A549 (cell line): ENCODE measurements at regions not wholly inside any gene's neighbourhood (a gene's known extent, or its start where the extent isn't known, plus 50 kb on each side); places are given as distances from the start of the nearest gene placed in this dataset.

Experiments
- ATAC-seq, 2 experiments: fragments of 200-7000 bp in 1 of 2; fragments of >200 bp in 1 of 2; cut with Nextera tagmentation in 1 of 2; cut with Tn5 transposase in 1 of 2; 3 replicates each; pipeline versions ENCODE4 v1.8.0 to v1.9.1; 2018 to 2020; ENCODE audit warnings: mild to moderate bottlenecking in 1 of 2, moderate library complexity in 1 of 2
- CTCF ChIA-PET: fragments of 300-600 bp; sonication (Branson Sonifier 250); formaldehyde crosslinking; extraction: SDS; loops from one replicate; lab custom pipeline; 2021; ENCODE audit warnings: antibody characterized with exemption, inconsistent platforms; lab: Yijun Ruan, JAX
- POLR2A ChIA-PET: fragments of 350-600 bp; formaldehyde crosslinking; extraction: SDS; loops from one replicate; lab custom pipeline; 2021; ENCODE audit warnings: antibody characterized with exemption, inconsistent platforms; lab: Yijun Ruan, JAX
- DNase-seq, 2 experiments: peaks; one replicate each; pipeline versions ENCODE4 v3.0.0 to v3.0.0-alpha.2; 2011 to 2016; ENCODE audit warnings: low read depth in 1 of 2, low spot score in 1 of 2
- FAIRE-seq: peaks from 2 replicates; lab custom pipeline; 2011; peaks lifted over from hg19 to GRCh38; lab: Jason Lieb, UNC
- H3K27ac ChIP-seq, 2 experiments: fragments of >200 bp; sonication (Bioruptor Twin); formaldehyde crosslinking; 3 replicates each; pipeline ENCODE4 v1.5.1; 2016 to 2017
- H3K4me1 ChIP-seq: fragments of >200 bp; sonication (Bioruptor Twin); formaldehyde crosslinking; 3 replicates; pipeline ENCODE4 v1.6.1; 2016
- H3K4me2 ChIP-seq: fragments of >200 bp; sonication (Bioruptor Twin); formaldehyde crosslinking; 3 replicates; pipeline ENCODE4 v1.6.1; 2016
- H3K4me3 ChIP-seq: fragments of >200 bp; sonication (Bioruptor Twin); formaldehyde crosslinking; 3 replicates; pipeline ENCODE4 v1.5.1; 2016
- H3K9me3 ChIP-seq: fragments of >200 bp; sonication (Bioruptor Twin); formaldehyde crosslinking; 3 replicates; pipeline ENCODE4 v1.6.1; 2016
- BHLHE40 ChIP-seq: IDR thresholded peaks from 2 replicates; pipeline ENCODE4 v1.6.1; 2012; ENCODE audit warnings: low read depth, low read length, inconsistent platforms
- CBX8 ChIP-seq: fragments of 200-600 bp; sonication (generic); IDR thresholded peaks from 2 replicates; pipeline ENCODE4 v1.6.1; 2016
- FOXS1 ChIP-seq: fragments of 250-450 bp; sonication (Bioruptor Pico); IDR thresholded peaks from 2 replicates; pipeline ENCODE4 v1.5.0; 2020; ENCODE audit warnings: mild to moderate bottlenecking, moderate library complexity
- GATA3 ChIP-seq: IDR thresholded peaks from 2 replicates; pipeline ENCODE4 v1.6.1; 2012; ENCODE audit warnings: borderline replicate concordance
- HDAC2 ChIP-seq: fragments of 200-600 bp; sonication (generic); IDR thresholded peaks from 2 replicates; pipeline ENCODE4 v1.6.1; 2016
- HOXA7 ChIP-seq: fragments of 250-450 bp; sonication (Bioruptor Pico); IDR thresholded peaks from 2 replicates; pipeline ENCODE4 v1.5.0; 2020; ENCODE audit warnings: mild to moderate bottlenecking, moderate library complexity
- HOXB5 ChIP-seq: fragments of 250-450 bp; sonication (Bioruptor Pico); IDR thresholded peaks from 2 replicates; pipeline ENCODE4 v1.5.0; 2020; ENCODE audit warnings: mild to moderate bottlenecking, moderate library complexity
- JUNB ChIP-seq: fragments of >200 bp; sonication (Bioruptor Twin); formaldehyde crosslinking; IDR thresholded peaks from 2 replicates; pipeline ENCODE4 v1.6.1; 2016
- KDM1A ChIP-seq: fragments of 200-600 bp; sonication (generic); IDR thresholded peaks from 2 replicates; pipeline ENCODE4 v1.6.1; 2016; ENCODE audit warnings: low read depth, mild to moderate bottlenecking
- MAFK ChIP-seq: fragments of 450-650 bp; IDR thresholded peaks from 2 replicates; pipeline ENCODE4 v1.6.1; 2014; ENCODE audit not compliant: partially characterized antibody
- MAZ ChIP-seq: fragments of 150-350 bp; IDR thresholded peaks from 2 replicates; pipeline ENCODE4 v1.6.1; 2014; ENCODE audit warnings: antibody characterized with exemption, low read depth, low read length, borderline replicate concordance
- MYC ChIP-seq: IDR thresholded peaks from 2 replicates; pipeline ENCODE4 v1.6.1; 2012; ENCODE audit warnings: mild to moderate bottlenecking, inconsistent platforms, low read length, improper control_type of control experiment, borderline replicate concordance
- NPAS2 ChIP-seq: fragments of 250-450 bp; sonication (Bioruptor Pico); IDR thresholded peaks from 2 replicates; pipeline ENCODE4 v1.8.0; 2022; ENCODE audit warnings: mild to moderate bottlenecking, moderate library complexity, borderline replicate concordance
- PHF8 ChIP-seq: fragments of 200-600 bp; sonication (generic); IDR thresholded peaks from 2 replicates; pipeline ENCODE4 v1.6.1; 2016; ENCODE audit warnings: low read depth, mild to moderate bottlenecking, antibody characterized with exemption, moderate library complexity, borderline replicate concordance
- POLR2A ChIP-seq: IDR thresholded peaks from 2 replicates; pipeline ENCODE4 v1.6.1; 2012; ENCODE audit warnings: mild to moderate bottlenecking, low read length
- POLR2AphosphoS2 ChIP-seq: conservative IDR thresholded peaks from 2 replicates; pipeline ENCODE4 v1.6.1; 2012; ENCODE audit warnings: low read length, improper control_type of control experiment, inconsistent platforms
- RARB ChIP-seq: fragments of 250-450 bp; sonication (Bioruptor Pico); IDR thresholded peaks from 2 replicates; pipeline ENCODE4 v1.8.0; 2021; ENCODE audit warnings: mild to moderate bottlenecking, moderate library complexity
- TFCP2L1 ChIP-seq: fragments of 250-450 bp; sonication (Bioruptor Pico); IDR thresholded peaks from 2 replicates; pipeline ENCODE4 v1.5.0; 2021; ENCODE audit warnings: mild to moderate bottlenecking
- ZFP36 ChIP-seq: fragments of 450-650 bp; IDR thresholded peaks from 2 replicates; pipeline ENCODE4 v1.6.1; 2014; ENCODE audit warnings: borderline replicate concordance; ENCODE audit not compliant: partially characterized antibody
- WGBS: methylation state at CpG from one replicate; pipeline ENCODE4 v1.1.6; 2017; ENCODE audit errors: missing lambda C conversion rate; 5-methylcytosine and 5-hydroxymethylcytosine counted together
- TF ChIP-seq, protein P1 (sequence below): IDR thresholded peaks from 2 replicates; pipeline ENCODE4 v1.6.1; 2012; ENCODE audit warnings: low read depth, borderline replicate concordance
- TF ChIP-seq, protein P2 (sequence below): fragments of 250-450 bp; sonication (Bioruptor Pico); IDR thresholded peaks from 2 replicates; pipeline ENCODE4 v1.5.0; 2021; ENCODE audit warnings: mild to moderate bottlenecking, moderate library complexity, borderline replicate concordance
- TF ChIP-seq, protein P3 (sequence below): fragments of >200 bp; sonication (Bioruptor Twin); formaldehyde crosslinking; IDR thresholded peaks from 3 replicates; pipeline ENCODE4 v1.5.1; 2016
- TF ChIP-seq, protein P4 (sequence below): fragments of >200 bp; sonication (Bioruptor Twin); formaldehyde crosslinking; IDR thresholded peaks from 3 replicates; pipeline ENCODE4 v1.6.1; 2016
- TF ChIP-seq, protein P5 (sequence below): IDR thresholded peaks from 2 replicates; pipeline ENCODE4 v1.6.1; 2012
- TF ChIP-seq, protein P6 (sequence below): fragments of 200-600 bp; sonication (generic); IDR thresholded peaks from 2 replicates; pipeline ENCODE4 v1.6.1; 2016; ENCODE audit warnings: antibody characterized with exemption, mild to moderate bottlenecking, moderate library complexity

DNA sequence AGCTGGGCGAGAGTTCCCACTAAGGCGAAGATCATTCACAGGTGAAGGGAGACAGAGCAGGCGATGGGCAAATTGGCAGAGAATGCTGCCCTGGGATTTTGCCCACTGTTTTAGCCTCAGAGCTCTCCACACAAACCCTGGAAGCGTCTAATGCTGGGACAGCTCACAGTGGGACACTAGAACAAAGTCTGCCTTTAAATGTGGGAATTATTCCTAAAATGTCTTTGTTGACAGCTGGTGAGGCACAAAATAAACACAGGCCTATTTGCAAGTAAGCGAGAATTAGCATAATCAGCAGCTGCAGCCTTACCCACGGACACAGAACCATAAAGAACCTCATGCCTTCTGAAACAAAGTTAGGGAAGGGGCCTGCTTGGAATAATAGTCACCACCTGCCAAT is 824.5 kb downstream of the AACS start:
- FAIRE-seq = no peak
- ATAC-seq = no peak
- no peak overlapping the region for H3K4me3 ChIP-seq
- H3K27ac ChIP-seq = no peak overlapping the region
- no peaks in the 10 kb centered on the region for H3K9me3 ChIP-seq
- H3K4me1 ChIP-seq = no peaks in the 10 kb centered on the region
- no peak overlapping the region for H3K4me2 ChIP-seq
- 11% methylated on average over 6 of the region's 6 CpGs for WGBS
- ChIA-PET CTCF (no interaction called here), POLR2A (no interaction called here)
- no peak for DNase-seq
- TF ChIP-seq HOXA7 (CRISPR knock-in tag) = no peak
- no peak for TF ChIP-seq CBX8
- TF ChIP-seq MAFK = no peak
- no peak for TF ChIP-seq RARB (CRISPR knock-in tag)
- no peak for TF ChIP-seq JUNB
- TF ChIP-seq ZFP36 = no peak
- TF ChIP-seq PHF8 = no peak
- TF ChIP-seq, protein P1, sequence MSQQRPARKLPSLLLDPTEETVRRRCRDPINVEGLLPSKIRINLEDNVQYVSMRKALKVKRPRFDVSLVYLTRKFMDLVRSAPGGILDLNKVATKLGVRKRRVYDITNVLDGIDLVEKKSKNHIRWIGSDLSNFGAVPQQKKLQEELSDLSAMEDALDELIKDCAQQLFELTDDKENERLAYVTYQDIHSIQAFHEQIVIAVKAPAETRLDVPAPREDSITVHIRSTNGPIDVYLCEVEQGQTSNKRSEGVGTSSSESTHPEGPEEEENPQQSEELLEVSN = no peak
- no peak for TF ChIP-seq NPAS2 (CRISPR knock-in tag)
- no peak for TF ChIP-seq POLR2A
- no peak for TF ChIP-seq KDM1A
- TF ChIP-seq, protein P2, sequence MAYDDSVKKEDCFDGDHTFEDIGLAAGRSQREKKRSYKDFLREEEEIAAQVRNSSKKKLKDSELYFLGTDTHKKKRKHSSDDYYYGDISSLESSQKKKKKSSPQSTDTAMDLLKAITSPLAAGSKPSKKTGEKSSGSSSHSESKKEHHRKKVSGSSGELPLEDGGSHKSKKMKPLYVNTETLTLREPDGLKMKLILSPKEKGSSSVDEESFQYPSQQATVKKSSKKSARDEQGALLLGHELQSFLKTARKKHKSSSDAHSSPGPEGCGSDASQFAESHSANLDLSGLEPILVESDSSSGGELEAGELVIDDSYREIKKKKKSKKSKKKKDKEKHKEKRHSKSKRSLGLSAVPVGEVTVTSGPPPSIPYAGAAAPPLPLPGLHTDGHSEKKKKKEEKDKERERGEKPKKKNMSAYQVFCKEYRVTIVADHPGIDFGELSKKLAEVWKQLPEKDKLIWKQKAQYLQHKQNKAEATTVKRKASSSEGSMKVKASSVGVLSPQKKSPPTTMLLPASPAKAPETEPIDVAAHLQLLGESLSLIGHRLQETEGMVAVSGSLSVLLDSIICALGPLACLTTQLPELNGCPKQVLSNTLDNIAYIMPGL (CRISPR knock-in tag) = no peak
- TF ChIP-seq POLR2AphosphoS2 = no peak
- TF ChIP-seq, protein P3, sequence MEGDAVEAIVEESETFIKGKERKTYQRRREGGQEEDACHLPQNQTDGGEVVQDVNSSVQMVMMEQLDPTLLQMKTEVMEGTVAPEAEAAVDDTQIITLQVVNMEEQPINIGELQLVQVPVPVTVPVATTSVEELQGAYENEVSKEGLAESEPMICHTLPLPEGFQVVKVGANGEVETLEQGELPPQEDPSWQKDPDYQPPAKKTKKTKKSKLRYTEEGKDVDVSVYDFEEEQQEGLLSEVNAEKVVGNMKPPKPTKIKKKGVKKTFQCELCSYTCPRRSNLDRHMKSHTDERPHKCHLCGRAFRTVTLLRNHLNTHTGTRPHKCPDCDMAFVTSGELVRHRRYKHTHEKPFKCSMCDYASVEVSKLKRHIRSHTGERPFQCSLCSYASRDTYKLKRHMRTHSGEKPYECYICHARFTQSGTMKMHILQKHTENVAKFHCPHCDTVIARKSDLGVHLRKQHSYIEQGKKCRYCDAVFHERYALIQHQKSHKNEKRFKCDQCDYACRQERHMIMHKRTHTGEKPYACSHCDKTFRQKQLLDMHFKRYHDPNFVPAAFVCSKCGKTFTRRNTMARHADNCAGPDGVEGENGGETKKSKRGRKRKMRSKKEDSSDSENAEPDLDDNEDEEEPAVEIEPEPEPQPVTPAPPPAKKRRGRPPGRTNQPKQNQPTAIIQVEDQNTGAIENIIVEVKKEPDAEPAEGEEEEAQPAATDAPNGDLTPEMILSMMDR = no peak
- TF ChIP-seq TFCP2L1 (CRISPR knock-in tag) = no peak
- TF ChIP-seq, protein P4, sequence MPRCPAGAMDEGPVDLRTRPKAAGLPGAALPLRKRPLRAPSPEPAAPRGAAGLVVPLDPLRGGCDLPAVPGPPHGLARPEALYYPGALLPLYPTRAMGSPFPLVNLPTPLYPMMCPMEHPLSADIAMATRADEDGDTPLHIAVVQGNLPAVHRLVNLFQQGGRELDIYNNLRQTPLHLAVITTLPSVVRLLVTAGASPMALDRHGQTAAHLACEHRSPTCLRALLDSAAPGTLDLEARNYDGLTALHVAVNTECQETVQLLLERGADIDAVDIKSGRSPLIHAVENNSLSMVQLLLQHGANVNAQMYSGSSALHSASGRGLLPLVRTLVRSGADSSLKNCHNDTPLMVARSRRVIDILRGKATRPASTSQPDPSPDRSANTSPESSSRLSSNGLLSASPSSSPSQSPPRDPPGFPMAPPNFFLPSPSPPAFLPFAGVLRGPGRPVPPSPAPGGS = no peak
- no peak for TF ChIP-seq MYC
- TF ChIP-seq HDAC2 = no peak
- TF ChIP-seq, protein P5, sequence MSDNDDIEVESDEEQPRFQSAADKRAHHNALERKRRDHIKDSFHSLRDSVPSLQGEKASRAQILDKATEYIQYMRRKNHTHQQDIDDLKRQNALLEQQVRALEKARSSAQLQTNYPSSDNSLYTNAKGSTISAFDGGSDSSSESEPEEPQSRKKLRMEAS = no peak
- no peak for TF ChIP-seq MAZ

DNA sequence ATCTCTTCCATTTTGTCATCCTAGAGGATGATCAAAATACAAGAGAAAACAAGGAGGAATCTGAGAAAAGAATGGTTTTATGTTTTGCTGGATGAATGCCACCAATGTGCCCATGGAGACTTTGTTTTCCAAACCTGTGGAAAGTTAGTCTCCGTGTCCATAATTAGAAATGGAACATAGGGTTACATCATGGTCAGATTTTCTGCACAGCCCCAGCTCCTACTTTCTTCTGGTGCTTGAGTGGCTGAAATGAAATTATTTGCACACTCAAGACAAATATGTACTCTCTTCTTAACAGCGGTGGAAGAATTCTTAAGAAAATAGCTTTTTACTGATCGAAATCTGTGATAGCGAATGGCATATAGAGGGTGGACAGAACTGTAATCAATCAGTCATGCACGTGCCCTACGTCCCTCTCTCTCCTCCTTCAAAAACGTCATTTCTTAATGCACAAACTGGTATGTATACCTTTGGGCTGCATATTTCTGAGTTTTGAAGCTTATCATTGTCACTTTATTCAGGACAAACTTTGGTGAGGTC is 825.2 kb downstream of the AACS start:
- FAIRE-seq (no peak), ATAC-seq (no peak), DNase-seq (no peak)
- WGBS = 26% methylated on average over 7 of the region's 7 CpGs
- ChIA-PET POLR2A (no interaction called here), CTCF (no interaction called here)
- TF ChIP-seq, protein P6, sequence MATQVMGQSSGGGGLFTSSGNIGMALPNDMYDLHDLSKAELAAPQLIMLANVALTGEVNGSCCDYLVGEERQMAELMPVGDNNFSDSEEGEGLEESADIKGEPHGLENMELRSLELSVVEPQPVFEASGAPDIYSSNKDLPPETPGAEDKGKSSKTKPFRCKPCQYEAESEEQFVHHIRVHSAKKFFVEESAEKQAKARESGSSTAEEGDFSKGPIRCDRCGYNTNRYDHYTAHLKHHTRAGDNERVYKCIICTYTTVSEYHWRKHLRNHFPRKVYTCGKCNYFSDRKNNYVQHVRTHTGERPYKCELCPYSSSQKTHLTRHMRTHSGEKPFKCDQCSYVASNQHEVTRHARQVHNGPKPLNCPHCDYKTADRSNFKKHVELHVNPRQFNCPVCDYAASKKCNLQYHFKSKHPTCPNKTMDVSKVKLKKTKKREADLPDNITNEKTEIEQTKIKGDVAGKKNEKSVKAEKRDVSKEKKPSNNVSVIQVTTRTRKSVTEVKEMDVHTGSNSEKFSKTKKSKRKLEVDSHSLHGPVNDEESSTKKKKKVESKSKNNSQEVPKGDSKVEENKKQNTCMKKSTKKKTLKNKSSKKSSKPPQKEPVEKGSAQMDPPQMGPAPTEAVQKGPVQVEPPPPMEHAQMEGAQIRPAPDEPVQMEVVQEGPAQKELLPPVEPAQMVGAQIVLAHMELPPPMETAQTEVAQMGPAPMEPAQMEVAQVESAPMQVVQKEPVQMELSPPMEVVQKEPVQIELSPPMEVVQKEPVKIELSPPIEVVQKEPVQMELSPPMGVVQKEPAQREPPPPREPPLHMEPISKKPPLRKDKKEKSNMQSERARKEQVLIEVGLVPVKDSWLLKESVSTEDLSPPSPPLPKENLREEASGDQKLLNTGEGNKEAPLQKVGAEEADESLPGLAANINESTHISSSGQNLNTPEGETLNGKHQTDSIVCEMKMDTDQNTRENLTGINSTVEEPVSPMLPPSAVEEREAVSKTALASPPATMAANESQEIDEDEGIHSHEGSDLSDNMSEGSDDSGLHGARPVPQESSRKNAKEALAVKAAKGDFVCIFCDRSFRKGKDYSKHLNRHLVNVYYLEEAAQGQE = no peak
- TF ChIP-seq CBX8 (no peak), HDAC2 (no peak), FOXS1 (CRISPR knock-in tag) (no peak), BHLHE40 (no peak), HOXB5 (CRISPR knock-in tag) (no peak), GATA3 (no peak)
- Histone ChIP-seq H3K4me1 (no peaks in the 10 kb centered on the region), H3K27ac (no peak overlapping the region), H3K9me3 (no peaks in the 10 kb centered on the region), H3K4me2 (no peak overlapping the region), H3K4me3 (no peak overlapping the region)
